AG10803 (cell line): ENCODE measurements at regions not wholly inside any gene's neighbourhood (a gene's known extent, or its start where the extent isn't known, plus 50 kb on each side); places are given as distances from the start of the nearest gene placed in this dataset.

Experiments used
- DNase-seq: peaks from one replicate; pipeline ENCODE4 v3.0.0; 2010; ENCODE audit warnings: low read depth
- H3K4me3 ChIP-seq: 2 replicates; pipeline ENCODE4 v1.5.1; 2011; ENCODE audit warnings: mild to moderate bottlenecking, low read length, control low read depth
- CTCF ChIP-seq: conservative IDR thresholded peaks from 2 replicates; pipeline ENCODE4 v1.5.1; 2011; ENCODE audit warnings: mild to moderate bottlenecking, low read length, control low read depth, inconsistent platforms

- no peak for TF ChIP-seq CTCF
- no peak overlapping the region for H3K4me3 ChIP-seq
- DNase-seq: peak; percentile 88
These were observed 327.8 kb upstream of the USP24 start for GRCh38 chr1:55542901-55543504.

GRCh38 chr1:55541296-55541695, 326.1 kb upstream of the USP24 start:
- no peak overlapping the region for H3K4me3 ChIP-seq
- DNase-seq: no peak
- TF ChIP-seq CTCF: no peak

GRCh38 chr1:55539652-55540512, 324.7 kb upstream of the USP24 start:
- no peak overlapping the region for H3K4me3 ChIP-seq
- DNase-seq: no peak
- TF ChIP-seq CTCF: no peak

GRCh38 chr1:55538428-55538827, 323.3 kb upstream of the USP24 start:
- H3K4me3 ChIP-seq: no peak overlapping the region
- TF ChIP-seq CTCF: no peak
- no peak for DNase-seq

GRCh38 chr1:55536545-55536865, 321.3 kb upstream of the USP24 start:
- TF ChIP-seq CTCF: no peak
- peak overlapping the region; percentile 21 for H3K4me3 ChIP-seq
- no peak for DNase-seq

GRCh38 chr1:55535724-55536544, 320.8 kb upstream of the USP24 start:
- DNase-seq: no peak
- no peak for TF ChIP-seq CTCF
- no peak overlapping the region; the same call in 1 of the 2 replicates for H3K4me3 ChIP-seq
